ENCODE measurements at regions not wholly inside any gene's neighbourhood (a gene's known extent, or its start where the extent isn't known, plus 50 kb on each side); places are given as distances from the start of the nearest gene placed in this dataset.
A peak's percentile ranks its signal among the peaks of the same experiment; 100 is the strongest.

DNA sequence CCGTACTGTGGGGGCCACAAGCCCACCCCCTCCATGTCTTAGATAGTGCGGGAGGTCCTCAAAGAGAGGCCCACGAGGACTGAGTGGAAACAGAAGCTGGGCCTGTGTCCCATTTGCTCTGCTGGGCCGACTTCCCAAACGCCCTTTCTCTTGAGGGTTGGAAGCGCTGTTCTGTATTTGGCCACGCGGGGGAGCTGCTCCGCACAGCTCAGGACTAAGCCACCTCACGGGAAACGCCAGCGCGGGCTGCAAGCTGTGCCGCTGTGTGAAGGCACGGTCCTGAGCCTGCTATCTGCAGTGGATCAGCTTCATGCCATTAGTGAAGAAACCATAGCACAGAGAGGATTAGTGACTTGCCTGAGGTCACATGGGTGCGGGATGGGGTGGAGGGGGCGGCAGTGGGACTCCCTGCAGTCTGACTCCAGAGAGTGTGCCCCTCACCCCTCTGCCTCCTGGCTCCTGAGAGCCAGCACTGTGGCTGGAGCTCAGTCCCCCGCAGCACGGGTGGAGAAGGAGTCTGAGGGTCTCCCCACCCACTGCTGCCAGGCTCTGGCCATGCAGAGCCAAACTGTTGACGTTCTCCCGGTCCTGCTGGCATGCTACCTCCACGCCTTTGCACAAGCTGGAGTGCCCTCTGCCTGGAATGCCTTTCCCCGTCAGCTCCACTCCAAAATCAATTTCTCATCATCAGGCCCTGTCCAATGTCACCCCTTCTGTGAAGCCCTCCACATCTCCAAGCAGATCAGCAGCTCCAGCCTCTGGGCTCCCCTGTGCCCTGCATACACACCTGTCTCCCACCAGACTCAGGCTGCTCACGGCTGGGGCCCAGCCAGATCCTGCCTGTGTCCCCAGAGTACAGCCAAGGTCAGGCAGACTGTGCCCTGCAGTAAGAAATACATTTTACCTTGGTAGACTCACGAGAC is 51.5 kb upstream of the LRRC32 start:
- Histone ChIP-seq H3K4me1 (ENCODE audit: control insufficient read depth, insufficient read depth, low read depth, low read length) (peaks cover 6% of the 10 kb centered on the region), H3K23ac (ENCODE audit: low read length in 2 of 2) (no peak overlapping the region)
- WGBS = 24% methylated on average over 25 of the region's 25 CpGs

DNA sequence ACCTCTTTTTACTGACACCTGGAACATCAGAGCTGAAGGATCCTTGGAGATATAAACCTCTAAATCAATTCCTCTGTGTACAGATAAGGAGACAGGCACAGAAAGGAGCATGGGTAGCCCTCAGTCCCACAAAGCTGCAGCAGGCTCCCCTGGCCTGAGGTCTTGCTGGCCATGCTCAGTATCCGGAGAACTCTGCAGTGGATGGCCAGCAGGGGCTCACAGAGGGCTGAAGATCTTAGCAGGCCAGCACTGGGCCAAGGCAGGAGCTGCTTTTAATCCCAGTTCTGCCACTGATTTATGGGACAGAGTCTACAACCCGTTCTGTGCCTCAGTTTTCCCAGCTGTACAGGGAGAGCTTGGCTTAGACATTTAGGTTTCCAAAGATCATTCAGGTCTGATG is 52.6 kb upstream of the LRRC32 start:
- no peak overlapping the region for H2BK5ac ChIP-seq (ENCODE audit: low read depth, low read length, poor library complexity, severe bottlenecking)
- no peak overlapping the region for H3K4me3 ChIP-seq (ENCODE audit: insufficient read depth in 1 of 2, low read depth in 1 of 2, low read length in 2 of 2)
- H3K4ac ChIP-seq (ENCODE audit: low read depth in 1 of 2, low read length in 2 of 2) = no peak overlapping the region
- H2BK15ac ChIP-seq (ENCODE audit: low read depth, poor library complexity, severe bottlenecking) = no peak overlapping the region
- no peaks in the 10 kb centered on the region for H3K9me3 ChIP-seq (ENCODE audit: control insufficient read depth, low read length)
- no peak overlapping the region for H4K8ac ChIP-seq (ENCODE audit: low read length)
- H3K14ac ChIP-seq (ENCODE audit: low read length in 2 of 2) = no peak overlapping the region
- no peak overlapping the region for H2AFZ ChIP-seq (ENCODE audit: low read depth, low read length)
- H2BK12ac ChIP-seq (ENCODE audit: low read length in 2 of 2) = no peak overlapping the region
- no peak overlapping the region for H3K18ac ChIP-seq (ENCODE audit: low read depth in 1 of 2, low read length in 2 of 2)
- 50% methylated on average over 2 of the region's 2 CpGs for WGBS
- H2BK120ac ChIP-seq (ENCODE audit: low read depth, low read length) = no peak overlapping the region
- no peak overlapping the region for H3K9ac ChIP-seq (ENCODE audit: low read length)
- H3K4me2 ChIP-seq (ENCODE audit: low read length, poor library complexity, severe bottlenecking) = no peak overlapping the region
- no peak overlapping the region for H3K23ac ChIP-seq (ENCODE audit: low read length in 2 of 2)
- H3K4me1 ChIP-seq (ENCODE audit: control insufficient read depth, insufficient read depth, low read depth, low read length) = peaks cover 6% of the 10 kb centered on the region
- no peaks in the 10 kb centered on the region for H3K36me3 ChIP-seq (ENCODE audit: control insufficient read depth in 1 of 2, insufficient read depth in 2 of 2, low read depth in 1 of 2, low read length in 2 of 2)
- H3K27me3 ChIP-seq (ENCODE audit: control insufficient read depth in 1 of 2, insufficient read depth in 1 of 2, low read length in 2 of 2) = peaks cover 34 to 55% of the 10 kb centered on the region in 2 experiments
- no peaks in the 10 kb centered on the region for H3K79me1 ChIP-seq (replicated peaks; ENCODE audit: low read length, poor library complexity, severe bottlenecking)
- H4K91ac ChIP-seq (ENCODE audit: low read length) = no peak overlapping the region
- DNase-seq = no peak
- H2AK5ac ChIP-seq (ENCODE audit: low read length, severe bottlenecking) = no peak overlapping the region
- H3K27ac ChIP-seq (ENCODE audit: low read length, poor library complexity, severe bottlenecking) = no peak overlapping the region

More for the DNA sequence above, 51.5 kb upstream of the LRRC32 start:
- H4K8ac ChIP-seq (ENCODE audit: low read length) = peak overlapping the region; percentile 84
- H2BK15ac ChIP-seq (ENCODE audit: low read depth, poor library complexity, severe bottlenecking) = no peak overlapping the region
- H3K27me3 ChIP-seq (ENCODE audit: control insufficient read depth in 1 of 2, insufficient read depth in 1 of 2, low read length in 2 of 2) = peaks cover 33 to 43% of the 10 kb centered on the region in 2 experiments
- H2BK120ac ChIP-seq (ENCODE audit: low read depth, low read length) = no peak overlapping the region
- no peak overlapping the region for H2BK5ac ChIP-seq (ENCODE audit: low read depth, low read length, poor library complexity, severe bottlenecking)
- peak overlapping the region; percentile 43 for H3K9ac ChIP-seq (ENCODE audit: low read length)
- no peak overlapping the region for H3K18ac ChIP-seq (ENCODE audit: low read depth in 1 of 2, low read length in 2 of 2)
- H3K27ac ChIP-seq (ENCODE audit: low read length, poor library complexity, severe bottlenecking) = no peak overlapping the region
- H2AK5ac ChIP-seq (ENCODE audit: low read length, severe bottlenecking) = no peak overlapping the region
- H3K4me3 ChIP-seq (ENCODE audit: insufficient read depth in 1 of 2, low read depth in 1 of 2, low read length in 2 of 2) = no peak overlapping the region
- DNase-seq = peak; percentile 80
- H3K14ac ChIP-seq (ENCODE audit: low read length in 2 of 2) = peak overlapping the region in 1 of 2 experiments; percentile 92
- peak overlapping the region; percentile 88 for H2AFZ ChIP-seq (ENCODE audit: low read depth, low read length)
- H4K91ac ChIP-seq (ENCODE audit: low read length) = no peak overlapping the region
- no peaks in the 10 kb centered on the region for H3K36me3 ChIP-seq (ENCODE audit: control insufficient read depth in 1 of 2, insufficient read depth in 2 of 2, low read depth in 1 of 2, low read length in 2 of 2)
- H3K9me3 ChIP-seq (ENCODE audit: control insufficient read depth, low read length) = no peaks in the 10 kb centered on the region
- peak overlapping the region in 1 of 2 experiments; percentile 37 for H2BK12ac ChIP-seq (ENCODE audit: low read length in 2 of 2)
- peak overlapping the region; percentile 55 for H3K4me2 ChIP-seq (ENCODE audit: low read length, poor library complexity, severe bottlenecking)
- no peak overlapping the region for H3K4ac ChIP-seq (ENCODE audit: low read depth in 1 of 2, low read length in 2 of 2)
- H3K79me1 ChIP-seq (replicated peaks; ENCODE audit: low read length, poor library complexity, severe bottlenecking) = no peaks in the 10 kb centered on the region

GRCh38 chr11:76723548-76723947 is 53.0 kb upstream of the LRRC32 start:
- Histone ChIP-seq H4K8ac (ENCODE audit: low read length) (no peak overlapping the region), H3K36me3 (ENCODE audit: control insufficient read depth in 1 of 2, insufficient read depth in 2 of 2, low read depth in 1 of 2, low read length in 2 of 2) (no peaks in the 10 kb centered on the region), H2BK120ac (ENCODE audit: low read depth, low read length) (no peak overlapping the region), H2BK12ac (ENCODE audit: low read length in 2 of 2) (no peak overlapping the region), H3K4me3 (ENCODE audit: insufficient read depth in 1 of 2, low read depth in 1 of 2, low read length in 2 of 2) (no peak overlapping the region), H2BK5ac (ENCODE audit: low read depth, low read length, poor library complexity, severe bottlenecking) (no peak overlapping the region), H2AK5ac (ENCODE audit: low read length, severe bottlenecking) (no peak overlapping the region), H3K4me1 (ENCODE audit: control insufficient read depth, insufficient read depth, low read depth, low read length) (peaks cover 6% of the 10 kb centered on the region), H3K27ac (ENCODE audit: low read length, poor library complexity, severe bottlenecking) (no peak overlapping the region), H3K79me1 (replicated peaks; ENCODE audit: low read length, poor library complexity, severe bottlenecking) (no peaks in the 10 kb centered on the region), H3K14ac (ENCODE audit: low read length in 2 of 2) (no peak overlapping the region), H3K4ac (ENCODE audit: low read depth in 1 of 2, low read length in 2 of 2) (no peak overlapping the region), H3K9ac (ENCODE audit: low read length) (no peak overlapping the region), H2AFZ (ENCODE audit: low read depth, low read length) (no peak overlapping the region), H2BK15ac (ENCODE audit: low read depth, poor library complexity, severe bottlenecking) (no peak overlapping the region), H3K27me3 (ENCODE audit: control insufficient read depth in 1 of 2, insufficient read depth in 1 of 2, low read length in 2 of 2) (peaks cover 35 to 59% of the 10 kb centered on the region in 2 experiments), H4K91ac (ENCODE audit: low read length) (no peak overlapping the region), H3K4me2 (ENCODE audit: low read length, poor library complexity, severe bottlenecking) (no peak overlapping the region), H3K23ac (ENCODE audit: low read length in 2 of 2) (no peak overlapping the region), H3K9me3 (ENCODE audit: control insufficient read depth, low read length) (no peaks in the 10 kb centered on the region), H3K18ac (ENCODE audit: low read depth in 1 of 2, low read length in 2 of 2) (no peak overlapping the region)
- no peak for DNase-seq
- whole genome bisulfite sequencing = no CpG with 5 or more reads among the region's 1 CpG

DNA sequence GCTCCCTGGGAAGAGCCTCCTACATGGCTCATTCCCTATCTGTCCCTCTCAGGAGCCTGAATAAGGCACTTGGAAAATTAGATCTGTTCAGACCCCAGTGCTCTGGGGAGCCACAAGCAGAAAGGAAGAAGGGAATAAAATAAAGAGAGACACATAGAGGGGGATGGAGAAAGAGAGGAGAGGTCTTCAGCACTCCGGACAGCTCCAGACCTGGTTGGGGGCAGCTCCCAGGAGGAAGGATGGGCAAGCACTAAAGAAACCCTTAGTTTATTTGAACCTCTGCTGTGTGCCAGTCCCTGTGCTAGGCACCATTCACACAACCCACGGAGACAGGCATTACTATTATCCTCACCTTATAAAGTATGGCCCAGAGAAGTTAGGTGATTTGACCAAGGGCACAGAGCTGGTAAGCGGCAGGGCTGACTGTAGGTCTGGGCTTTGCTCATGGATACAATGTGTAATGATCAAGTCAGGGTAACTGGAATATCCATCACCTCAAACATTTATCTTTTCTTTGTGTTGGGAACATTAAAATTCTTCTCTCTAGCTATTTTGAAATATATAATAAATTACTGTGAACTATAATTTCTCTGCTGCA is 53.7 kb upstream of the LRRC32 start:
- Histone ChIP-seq H2BK12ac (ENCODE audit: low read length in 2 of 2) (no peak overlapping the region), H3K4me2 (ENCODE audit: low read length, poor library complexity, severe bottlenecking) (no peak overlapping the region), H3K9ac (ENCODE audit: low read length) (no peak overlapping the region), H3K9me3 (ENCODE audit: control insufficient read depth, low read length) (no peaks in the 10 kb centered on the region), H3K27me3 (ENCODE audit: control insufficient read depth in 1 of 2, insufficient read depth in 1 of 2, low read length in 2 of 2) (peaks cover 43 to 66% of the 10 kb centered on the region in 2 experiments), H4K8ac (ENCODE audit: low read length) (no peak overlapping the region), H3K79me1 (replicated peaks; ENCODE audit: low read length, poor library complexity, severe bottlenecking) (no peaks in the 10 kb centered on the region), H3K23ac (ENCODE audit: low read length in 2 of 2) (no peak overlapping the region), H2BK120ac (ENCODE audit: low read depth, low read length) (no peak overlapping the region), H3K4me3 (ENCODE audit: insufficient read depth in 1 of 2, low read depth in 1 of 2, low read length in 2 of 2) (no peak overlapping the region), H3K18ac (ENCODE audit: low read depth in 1 of 2, low read length in 2 of 2) (no peak overlapping the region), H3K14ac (ENCODE audit: low read length in 2 of 2) (no peak overlapping the region), H2BK5ac (ENCODE audit: low read depth, low read length, poor library complexity, severe bottlenecking) (no peak overlapping the region), H4K91ac (ENCODE audit: low read length) (no peak overlapping the region), H3K27ac (ENCODE audit: low read length, poor library complexity, severe bottlenecking) (no peak overlapping the region), H2AFZ (ENCODE audit: low read depth, low read length) (no peak overlapping the region), H3K4ac (ENCODE audit: low read depth in 1 of 2, low read length in 2 of 2) (no peak overlapping the region), H2AK5ac (ENCODE audit: low read length, severe bottlenecking) (no peak overlapping the region), H2BK15ac (ENCODE audit: low read depth, poor library complexity, severe bottlenecking) (no peak overlapping the region), H3K36me3 (ENCODE audit: control insufficient read depth in 1 of 2, insufficient read depth in 2 of 2, low read depth in 1 of 2, low read length in 2 of 2) (no peaks in the 10 kb centered on the region), H3K4me1 (ENCODE audit: control insufficient read depth, insufficient read depth, low read depth, low read length) (peaks cover 6% of the 10 kb centered on the region)
- peak; percentile 12 for DNase-seq
- 0% methylated on average over 1 of the region's 3 CpGs for WGBS

All from mesenchymal stem cell (in vitro differentiated cells and primary cell).